ENCODE measurements at regions not wholly inside any gene's neighbourhood (a gene's known extent, or its start where the extent isn't known, plus 50 kb on each side); places are given as distances from the start of the nearest gene placed in this dataset.
"Not testable (repeated sequence)": the region's sequence is repeated elsewhere in the genome, so short reads cannot be mapped to it uniquely, and the experiment has no call there.

DNA sequence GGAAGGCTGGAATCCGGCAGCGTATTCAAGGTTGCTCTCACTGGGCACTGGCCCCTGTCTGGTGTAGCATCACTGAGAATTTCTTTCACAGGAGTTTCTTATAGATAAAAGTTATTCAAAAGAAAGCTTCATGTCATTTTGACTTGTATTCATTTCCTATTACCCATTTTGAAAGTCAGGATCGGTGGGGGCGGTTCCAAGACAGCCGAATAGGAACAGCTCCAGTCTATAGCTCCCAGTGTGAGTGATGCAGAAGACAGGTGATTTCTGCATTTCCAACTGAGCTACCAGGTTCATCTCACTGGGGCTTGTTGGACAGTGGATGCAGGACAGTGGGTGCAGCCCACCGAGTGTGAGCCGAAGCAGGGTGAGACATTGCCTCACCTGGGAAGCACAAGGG is 51.5 kb upstream of the CDC42EP3 start:
- H3K36me3 ChIP-seq (ENCODE audit: control insufficient read depth in 2 of 2, insufficient read depth in 2 of 2, low read length in 1 of 2), result not testable (repeated sequence)
- WGBS, 2 donors, result 84 to 96% methylated on average over 7 of the region's 7 CpGs

GRCh38 chr2:37730037-37730818 is 58.8 kb upstream of the CDC42EP3 start:
- WGBS, 2 donors, result 46 to 68% methylated on average over 1 of the region's 1 CpG
- Histone ChIP-seq H3K9me3 (ENCODE audit: control insufficient read depth in 2 of 2, insufficient read depth in 1 of 2, low read depth in 1 of 2, low read length in 1 of 2) (no peaks in the 10 kb centered on the region), H3K36me3 (ENCODE audit: control insufficient read depth in 2 of 2, insufficient read depth in 2 of 2, low read length in 1 of 2) (no peaks in the 10 kb centered on the region), H3K27me3 (ENCODE audit: control insufficient read depth in 1 of 2, insufficient read depth in 2 of 2, low read length in 2 of 2) (no peaks in the 10 kb centered on the region), H3K27ac (ENCODE audit: low read depth in 2 of 2, low read length in 1 of 2) (no peak overlapping the region), H3K4me3 (ENCODE audit: low read depth in 1 of 2, low read length in 2 of 2) (no peak overlapping the region), H3K4me1 (ENCODE audit: control insufficient read depth in 2 of 2, insufficient read depth in 2 of 2, low read length in 1 of 2) (no peaks in the 10 kb centered on the region)

More for the DNA sequence above, 51.5 kb upstream of the CDC42EP3 start:
- H3K4me3 ChIP-seq (ENCODE audit: low read depth in 1 of 2, low read length in 2 of 2); H3K9me3 ChIP-seq (ENCODE audit: control insufficient read depth in 2 of 2, insufficient read depth in 1 of 2, low read depth in 1 of 2, low read length in 1 of 2); H3K4me1 ChIP-seq (ENCODE audit: control insufficient read depth in 2 of 2, insufficient read depth in 2 of 2, low read length in 1 of 2); H3K27me3 ChIP-seq (ENCODE audit: control insufficient read depth in 1 of 2, insufficient read depth in 2 of 2, low read length in 2 of 2); H3K27ac ChIP-seq (ENCODE audit: low read depth in 2 of 2, low read length in 1 of 2): not testable (repeated sequence)

DNA sequence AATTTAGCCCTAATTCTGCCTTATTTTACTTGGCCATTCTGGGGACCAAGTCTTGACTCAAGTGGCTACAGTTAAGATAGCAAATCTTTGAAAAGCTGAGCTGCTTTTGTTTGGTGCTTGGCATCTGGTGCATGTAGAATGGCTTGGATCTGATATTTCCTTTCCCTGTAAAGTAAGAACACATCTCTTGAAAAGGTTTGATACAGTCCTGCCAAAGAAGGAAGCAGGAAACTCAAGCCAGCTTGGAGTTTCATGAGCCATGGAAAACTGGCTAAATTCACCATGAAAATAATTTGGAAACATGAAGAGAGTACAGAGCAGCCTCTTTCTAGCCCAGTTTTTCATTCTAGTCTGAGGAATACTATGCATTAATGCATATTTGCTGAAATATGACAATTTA is 61.0 kb upstream of the CDC42EP3 start:
- H3K9me3 ChIP-seq (ENCODE audit: control insufficient read depth in 2 of 2, insufficient read depth in 1 of 2, low read depth in 1 of 2, low read length in 1 of 2); H3K27ac ChIP-seq (ENCODE audit: low read depth in 2 of 2, low read length in 1 of 2); H3K27me3 ChIP-seq (ENCODE audit: control insufficient read depth in 1 of 2, insufficient read depth in 2 of 2, low read length in 2 of 2); H3K4me1 ChIP-seq (ENCODE audit: control insufficient read depth in 2 of 2, insufficient read depth in 2 of 2, low read length in 1 of 2); H3K4me3 ChIP-seq (ENCODE audit: low read depth in 1 of 2, low read length in 2 of 2); H3K36me3 ChIP-seq (ENCODE audit: control insufficient read depth in 2 of 2, insufficient read depth in 2 of 2, low read length in 1 of 2): not testable (repeated sequence)

- Histone ChIP-seq H3K9me3 (ENCODE audit: control insufficient read depth in 2 of 2, insufficient read depth in 1 of 2, low read depth in 1 of 2, low read length in 1 of 2) (no peaks in the 10 kb centered on the region), H3K36me3 (ENCODE audit: control insufficient read depth in 2 of 2, insufficient read depth in 2 of 2, low read length in 1 of 2) (no peaks in the 10 kb centered on the region), H3K4me1 (ENCODE audit: control insufficient read depth in 2 of 2, insufficient read depth in 2 of 2, low read length in 1 of 2) (no peaks in the 10 kb centered on the region), H3K4me3 (ENCODE audit: low read depth in 1 of 2, low read length in 2 of 2) (no peak overlapping the region), H3K27me3 (ENCODE audit: control insufficient read depth in 1 of 2, insufficient read depth in 2 of 2, low read length in 2 of 2) (peaks cover 0 to 3% of the 10 kb centered on the region in 2 donors), H3K27ac (ENCODE audit: low read depth in 2 of 2, low read length in 1 of 2) (no peak overlapping the region)
- 70 to 87% methylated on average over 2 of the region's 2 CpGs for WGBS, 2 donors
Observed at GRCh38 chr2:37733251-37733650, 61.8 kb upstream of the CDC42EP3 start.

- not testable (repeated sequence) for H3K27me3 ChIP-seq (ENCODE audit: control insufficient read depth in 1 of 2, insufficient read depth in 2 of 2, low read length in 2 of 2)
Observed at GRCh38 chr2:37733955-37734354, 62.5 kb upstream of the CDC42EP3 start.

DNA sequence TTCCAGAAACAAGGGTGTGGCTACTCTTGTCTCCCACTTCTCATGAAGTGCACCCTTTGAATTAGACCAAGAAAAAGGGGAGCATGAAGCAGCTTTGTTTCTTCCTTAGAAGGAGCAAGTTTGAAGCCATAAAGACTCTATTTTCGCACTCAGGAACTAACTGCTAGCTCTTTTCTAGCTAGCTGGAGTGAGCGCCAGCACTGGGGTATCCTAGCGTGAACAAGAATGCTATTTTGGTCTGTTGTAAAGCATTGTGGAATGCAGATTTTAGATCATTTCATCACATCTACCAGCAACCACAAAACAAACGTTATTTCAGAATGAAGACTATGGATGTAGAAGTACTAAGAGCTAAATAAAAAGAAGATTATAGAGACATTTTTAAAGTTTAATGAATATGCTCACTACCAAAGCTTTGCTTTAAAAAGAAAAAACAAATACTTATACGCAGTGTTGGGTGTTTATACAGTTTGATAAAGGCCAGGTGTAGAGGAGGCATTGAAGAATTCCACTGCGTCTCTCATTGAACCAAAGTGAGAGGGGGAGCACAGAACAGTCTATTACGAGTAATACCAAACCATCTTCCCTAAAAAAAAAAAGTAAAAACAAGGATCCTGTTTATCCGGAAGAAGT is 63.6 kb upstream of the CDC42EP3 start:
- not testable (repeated sequence) for H3K36me3 ChIP-seq (ENCODE audit: control insufficient read depth in 2 of 2, insufficient read depth in 2 of 2, low read length in 1 of 2); H3K9me3 ChIP-seq (ENCODE audit: control insufficient read depth in 2 of 2, insufficient read depth in 1 of 2, low read depth in 1 of 2, low read length in 1 of 2); H3K27me3 ChIP-seq (ENCODE audit: control insufficient read depth in 1 of 2, insufficient read depth in 2 of 2, low read length in 2 of 2); H3K27ac ChIP-seq (ENCODE audit: low read depth in 2 of 2, low read length in 1 of 2); H3K4me1 ChIP-seq (ENCODE audit: control insufficient read depth in 2 of 2, insufficient read depth in 2 of 2, low read length in 1 of 2); H3K4me3 ChIP-seq (ENCODE audit: low read depth in 1 of 2, low read length in 2 of 2)
- 75% methylated on average over 8 of the region's 8 CpGs for WGBS, 2 donors

More at GRCh38 chr2:37733955-37734354, 62.5 kb upstream of the CDC42EP3 start:
- not testable (repeated sequence) for H3K4me3 ChIP-seq (ENCODE audit: low read depth in 1 of 2, low read length in 2 of 2); H3K36me3 ChIP-seq (ENCODE audit: control insufficient read depth in 2 of 2, insufficient read depth in 2 of 2, low read length in 1 of 2); H3K27ac ChIP-seq (ENCODE audit: low read depth in 2 of 2, low read length in 1 of 2); H3K4me1 ChIP-seq (ENCODE audit: control insufficient read depth in 2 of 2, insufficient read depth in 2 of 2, low read length in 1 of 2); H3K9me3 ChIP-seq (ENCODE audit: control insufficient read depth in 2 of 2, insufficient read depth in 1 of 2, low read depth in 1 of 2, low read length in 1 of 2)

DNA sequence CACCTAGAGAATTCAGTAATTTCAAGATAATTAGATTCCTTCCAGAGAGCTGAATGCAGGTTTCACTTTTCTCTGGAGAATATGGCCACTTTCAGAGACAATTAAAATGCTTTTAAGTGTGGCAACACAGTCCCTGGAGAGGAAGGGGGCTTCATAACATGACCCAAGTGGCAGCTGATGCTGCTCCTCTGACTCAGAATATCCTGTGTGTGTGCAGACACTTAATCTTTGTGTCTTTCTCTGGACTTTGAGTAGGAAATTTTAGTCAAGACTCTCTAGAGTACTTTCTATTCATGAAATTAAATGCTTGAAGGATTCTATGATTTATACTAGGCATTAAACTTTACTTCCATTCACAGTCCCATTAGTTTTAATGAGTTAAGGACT is 64.1 kb upstream of the CDC42EP3 start:
- not testable (repeated sequence) for H3K9me3 ChIP-seq (ENCODE audit: control insufficient read depth in 2 of 2, insufficient read depth in 1 of 2, low read depth in 1 of 2, low read length in 1 of 2); H3K27ac ChIP-seq (ENCODE audit: low read depth in 2 of 2, low read length in 1 of 2); H3K36me3 ChIP-seq (ENCODE audit: control insufficient read depth in 2 of 2, insufficient read depth in 2 of 2, low read length in 1 of 2); H3K4me1 ChIP-seq (ENCODE audit: control insufficient read depth in 2 of 2, insufficient read depth in 2 of 2, low read length in 1 of 2); H3K27me3 ChIP-seq (ENCODE audit: control insufficient read depth in 1 of 2, insufficient read depth in 2 of 2, low read length in 2 of 2); H3K4me3 ChIP-seq (ENCODE audit: low read depth in 1 of 2, low read length in 2 of 2)

DNA sequence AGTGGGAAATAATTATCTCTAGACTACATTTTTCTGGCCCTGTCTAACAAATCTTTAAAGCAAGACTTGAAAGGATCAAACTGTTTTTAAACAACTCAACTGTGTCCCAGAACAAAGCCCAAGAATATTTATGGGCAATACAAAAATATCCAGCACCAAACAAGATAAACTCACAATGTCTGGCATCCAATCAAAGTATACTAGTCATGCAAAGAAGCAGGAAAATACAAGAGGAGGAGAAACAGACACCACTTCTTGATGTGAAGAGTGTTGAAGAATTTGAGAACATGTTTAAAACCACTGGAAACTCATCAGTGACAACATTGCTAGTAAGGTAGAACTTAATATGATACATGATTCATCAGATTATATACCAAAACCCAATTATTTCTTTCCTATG is 66.1 kb upstream of the CDC42EP3 start:
- no peak overlapping the region for H3K27ac ChIP-seq (ENCODE audit: low read depth in 2 of 2, low read length in 1 of 2)
- H3K27me3 ChIP-seq (ENCODE audit: control insufficient read depth in 1 of 2, insufficient read depth in 2 of 2, low read length in 2 of 2), result peaks cover 0 to 3% of the 10 kb centered on the region in 2 donors
- H3K9me3 ChIP-seq (ENCODE audit: control insufficient read depth in 2 of 2, insufficient read depth in 1 of 2, low read depth in 1 of 2, low read length in 1 of 2), result no peaks in the 10 kb centered on the region
- H3K36me3 ChIP-seq (ENCODE audit: control insufficient read depth in 2 of 2, insufficient read depth in 2 of 2, low read length in 1 of 2), result no peaks in the 10 kb centered on the region
- no peaks in the 10 kb centered on the region for H3K4me1 ChIP-seq (ENCODE audit: control insufficient read depth in 2 of 2, insufficient read depth in 2 of 2, low read length in 1 of 2)
- H3K4me3 ChIP-seq (ENCODE audit: low read depth in 1 of 2, low read length in 2 of 2), result no peak overlapping the region

- no peak overlapping the region for H3K27ac ChIP-seq (ENCODE audit: low read depth in 2 of 2, low read length in 1 of 2)
- H3K9me3 ChIP-seq (ENCODE audit: control insufficient read depth in 2 of 2, insufficient read depth in 1 of 2, low read depth in 1 of 2, low read length in 1 of 2), result no peaks in the 10 kb centered on the region
Observed at GRCh38 chr2:37738266-37738885, 66.9 kb upstream of the CDC42EP3 start.

DNA sequence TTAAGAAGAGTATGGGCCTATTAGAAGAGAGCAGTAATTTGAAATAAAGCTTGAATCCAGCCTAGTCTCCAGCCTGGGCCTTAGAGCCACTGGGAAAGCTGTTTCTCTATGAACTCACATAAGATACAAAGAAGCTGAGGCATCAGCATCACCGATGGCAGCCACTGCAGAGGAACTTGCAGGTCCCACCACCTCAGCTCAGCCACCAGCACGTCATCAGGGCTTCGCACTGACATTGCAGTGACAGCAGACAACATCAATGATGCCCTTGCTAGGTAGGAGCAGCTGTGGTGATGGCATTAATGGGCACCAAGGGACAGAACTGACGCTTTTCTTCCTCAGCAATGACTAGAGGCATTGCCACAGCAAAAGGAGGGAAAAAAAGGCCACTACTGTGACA is 67.7 kb upstream of the CDC42EP3 start:
- Histone ChIP-seq H3K27ac (ENCODE audit: low read depth in 2 of 2, low read length in 1 of 2) (no peak overlapping the region), H3K9me3 (ENCODE audit: control insufficient read depth in 2 of 2, insufficient read depth in 1 of 2, low read depth in 1 of 2, low read length in 1 of 2) (no peaks in the 10 kb centered on the region), H3K27me3 (ENCODE audit: control insufficient read depth in 1 of 2, insufficient read depth in 2 of 2, low read length in 2 of 2) (peaks cover 0 to 3% of the 10 kb centered on the region in 2 donors), H3K4me3 (ENCODE audit: low read depth in 1 of 2, low read length in 2 of 2) (no peak overlapping the region), H3K36me3 (ENCODE audit: control insufficient read depth in 2 of 2, insufficient read depth in 2 of 2, low read length in 1 of 2) (no peaks in the 10 kb centered on the region), H3K4me1 (ENCODE audit: control insufficient read depth in 2 of 2, insufficient read depth in 2 of 2, low read length in 1 of 2) (no peaks in the 10 kb centered on the region)
- WGBS, 2 donors, result 95% methylated on average over 4 of the region's 4 CpGs

More at GRCh38 chr2:37738266-37738885, 66.9 kb upstream of the CDC42EP3 start:
- 81 to 82% methylated on average over 5 of the region's 5 CpGs for WGBS, 2 donors
- no peaks in the 10 kb centered on the region for H3K4me1 ChIP-seq (ENCODE audit: control insufficient read depth in 2 of 2, insufficient read depth in 2 of 2, low read length in 1 of 2)
- no peak overlapping the region for H3K4me3 ChIP-seq (ENCODE audit: low read depth in 1 of 2, low read length in 2 of 2)
- H3K36me3 ChIP-seq (ENCODE audit: control insufficient read depth in 2 of 2, insufficient read depth in 2 of 2, low read length in 1 of 2), result no peaks in the 10 kb centered on the region
- H3K27me3 ChIP-seq (ENCODE audit: control insufficient read depth in 1 of 2, insufficient read depth in 2 of 2, low read length in 2 of 2), result peaks cover 0 to 3% of the 10 kb centered on the region in 2 donors
